IMR-90 (cell line): ENCODE measurements at regions not wholly inside any gene's neighbourhood (a gene's known extent, or its start where the extent isn't known, plus 50 kb on each side); places are given as distances from the start of the nearest gene placed in this dataset.
A peak's percentile ranks its signal among the peaks of the same experiment; 100 is the strongest.

Experiments
- CEBPB ChIP-seq: IDR thresholded peaks from 2 replicates; pipeline ENCODE4 v1.6.1; 2012; ENCODE audit warnings: low read depth, low read length, improper control_type of control experiment
- CHD1 ChIP-seq: IDR thresholded peaks from 2 replicates; pipeline ENCODE4 v1.6.1; 2012; ENCODE audit warnings: low read depth, low read length, improper control_type of control experiment
- MAFK ChIP-seq: IDR thresholded peaks from 2 replicates; pipeline ENCODE4 v1.6.1; 2012; ENCODE audit warnings: low read depth, low read length, improper control_type of control experiment
- POLR2A ChIP-seq: IDR thresholded peaks from 2 replicates; pipeline ENCODE4 v1.6.1; 2012; ENCODE audit warnings: mild to moderate bottlenecking, low read depth, low read length
- RFX5 ChIP-seq: IDR thresholded peaks from 2 replicates; pipeline ENCODE4 v1.8.0; 2012; ENCODE audit warnings: low read depth, mild to moderate bottlenecking, low read length, moderate library complexity
- SMC3 ChIP-seq: fragments of 150-350 bp; IDR thresholded peaks from 2 replicates; pipeline ENCODE4 v1.6.1; 2016; ENCODE audit warnings: low read depth, mild to moderate bottlenecking, antibody characterized with exemption, low read length, moderate library complexity
- TF ChIP-seq, protein P1 (sequence below): conservative IDR thresholded peaks from 2 replicates; pipeline ENCODE4 v1.5.1; 2012; ENCODE audit warnings: mild to moderate bottlenecking, low read depth, low read length, improper control_type of control experiment
- TF ChIP-seq, protein P2 (sequence below): fragments of 150-350 bp; IDR thresholded peaks from 2 replicates; pipeline ENCODE4 v1.6.1; 2016; ENCODE audit warnings: low read depth, mild to moderate bottlenecking, low read length, moderate library complexity, borderline replicate concordance

DNA sequence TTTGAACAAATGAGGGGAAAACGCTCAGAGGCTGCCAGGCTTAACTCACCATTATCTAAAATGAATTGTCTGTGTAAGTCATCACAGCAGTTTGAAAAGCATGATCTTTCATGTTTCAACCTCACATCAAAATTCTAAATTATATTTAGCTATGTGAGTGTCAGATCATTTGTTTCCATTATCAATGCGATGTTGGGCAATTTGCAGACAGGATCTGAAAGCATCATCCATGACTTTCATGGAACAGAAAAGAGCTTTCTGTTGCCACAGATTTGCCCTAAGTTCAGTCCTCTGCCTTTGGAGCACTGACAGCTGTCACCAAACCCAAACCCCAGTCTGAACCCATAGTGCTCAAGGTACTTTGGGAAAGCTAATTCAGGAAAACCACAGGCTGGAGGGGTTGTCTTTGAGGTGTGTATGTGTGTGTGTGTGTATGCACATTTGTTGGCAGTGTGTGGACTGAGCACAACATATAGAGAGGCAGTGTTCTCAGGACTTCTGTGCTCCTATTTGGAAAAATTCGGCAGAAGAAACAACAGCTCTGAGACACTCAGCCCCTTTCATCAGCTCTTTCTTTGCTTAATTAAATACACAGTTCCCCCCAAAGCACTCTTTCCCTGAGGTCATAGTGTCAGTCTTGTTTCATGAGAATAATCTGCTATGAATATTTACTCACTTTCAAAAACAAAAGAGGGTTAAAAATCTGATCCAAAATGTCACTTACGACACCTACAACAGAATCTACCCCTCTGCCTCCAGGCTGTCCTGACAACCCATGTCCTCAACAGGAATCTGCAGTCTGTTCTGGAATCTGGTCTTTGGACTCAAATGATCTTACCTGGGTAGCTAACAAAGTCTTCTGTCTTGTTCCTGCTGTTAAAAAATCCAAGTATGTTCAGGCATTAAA is 188.5 kb upstream of the KLF14 start:
- TF ChIP-seq, protein P1, sequence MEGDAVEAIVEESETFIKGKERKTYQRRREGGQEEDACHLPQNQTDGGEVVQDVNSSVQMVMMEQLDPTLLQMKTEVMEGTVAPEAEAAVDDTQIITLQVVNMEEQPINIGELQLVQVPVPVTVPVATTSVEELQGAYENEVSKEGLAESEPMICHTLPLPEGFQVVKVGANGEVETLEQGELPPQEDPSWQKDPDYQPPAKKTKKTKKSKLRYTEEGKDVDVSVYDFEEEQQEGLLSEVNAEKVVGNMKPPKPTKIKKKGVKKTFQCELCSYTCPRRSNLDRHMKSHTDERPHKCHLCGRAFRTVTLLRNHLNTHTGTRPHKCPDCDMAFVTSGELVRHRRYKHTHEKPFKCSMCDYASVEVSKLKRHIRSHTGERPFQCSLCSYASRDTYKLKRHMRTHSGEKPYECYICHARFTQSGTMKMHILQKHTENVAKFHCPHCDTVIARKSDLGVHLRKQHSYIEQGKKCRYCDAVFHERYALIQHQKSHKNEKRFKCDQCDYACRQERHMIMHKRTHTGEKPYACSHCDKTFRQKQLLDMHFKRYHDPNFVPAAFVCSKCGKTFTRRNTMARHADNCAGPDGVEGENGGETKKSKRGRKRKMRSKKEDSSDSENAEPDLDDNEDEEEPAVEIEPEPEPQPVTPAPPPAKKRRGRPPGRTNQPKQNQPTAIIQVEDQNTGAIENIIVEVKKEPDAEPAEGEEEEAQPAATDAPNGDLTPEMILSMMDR: no peak
- TF ChIP-seq MAFK (no peak), POLR2A (no peak), RFX5 (no peak), CHD1 (no peak), CEBPB (peak; percentile 52; the same call in 1 of the 2 replicates), SMC3 (no peak)
- TF ChIP-seq, protein P2, sequence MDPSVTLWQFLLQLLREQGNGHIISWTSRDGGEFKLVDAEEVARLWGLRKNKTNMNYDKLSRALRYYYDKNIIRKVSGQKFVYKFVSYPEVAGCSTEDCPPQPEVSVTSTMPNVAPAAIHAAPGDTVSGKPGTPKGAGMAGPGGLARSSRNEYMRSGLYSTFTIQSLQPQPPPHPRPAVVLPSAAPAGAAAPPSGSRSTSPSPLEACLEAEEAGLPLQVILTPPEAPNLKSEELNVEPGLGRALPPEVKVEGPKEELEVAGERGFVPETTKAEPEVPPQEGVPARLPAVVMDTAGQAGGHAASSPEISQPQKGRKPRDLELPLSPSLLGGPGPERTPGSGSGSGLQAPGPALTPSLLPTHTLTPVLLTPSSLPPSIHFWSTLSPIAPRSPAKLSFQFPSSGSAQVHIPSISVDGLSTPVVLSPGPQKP: no peak
